ENCODE measurements at regions not wholly inside any gene's neighbourhood (a gene's known extent, or its start where the extent isn't known, plus 50 kb on each side); places are given as distances from the start of the nearest gene placed in this dataset.
"Not testable (repeated sequence)": the region's sequence is repeated elsewhere in the genome, so short reads cannot be mapped to it uniquely, and the experiment has no call there.

DNA sequence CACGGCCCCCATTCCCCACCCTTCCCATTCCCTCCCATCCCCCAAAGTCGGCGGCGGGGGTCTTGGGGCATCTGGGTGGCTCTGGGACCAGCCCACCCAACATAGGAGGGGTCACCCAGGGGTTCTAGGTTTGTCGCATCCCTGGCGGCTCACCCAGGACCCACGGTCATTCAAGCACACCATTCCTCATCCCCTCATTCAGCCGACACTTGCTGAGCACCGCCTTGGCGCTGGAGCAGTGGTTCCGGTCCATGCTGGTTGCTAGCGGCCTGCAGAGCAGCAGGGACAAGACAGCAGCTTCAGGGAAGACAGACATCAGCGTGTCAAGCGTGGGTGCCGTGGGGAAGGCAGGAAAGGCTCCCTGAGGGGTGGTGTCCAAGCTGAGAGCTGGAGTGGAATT, 50.5 kb upstream of the OTOS start:
- no peak for DNase-seq

DNA sequence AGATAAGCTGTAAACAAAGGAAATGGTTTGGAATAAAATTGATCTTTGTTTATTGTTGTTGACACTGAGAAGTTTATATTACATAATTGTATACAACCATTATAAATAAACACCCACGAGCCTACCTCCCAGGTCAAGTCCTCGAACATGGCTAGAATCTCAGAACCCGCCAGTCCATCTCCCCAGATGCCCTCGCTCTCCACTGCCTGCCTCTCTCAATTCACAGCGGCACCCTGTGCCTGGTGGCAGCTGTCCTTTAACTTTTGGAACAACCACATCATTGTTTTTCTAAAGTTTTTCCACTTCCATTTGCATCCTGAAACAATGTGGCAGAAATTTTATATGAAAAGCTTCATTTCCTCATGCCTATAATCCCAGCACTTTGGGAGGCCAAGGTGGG, 52.2 kb upstream of the OTOS start:
- no peak for DNase-seq

- not testable (repeated sequence) for DNase-seq
Observed at GRCh38 chr2:240194341-240194762, 53.9 kb upstream of the OTOS start.

GRCh38 chr2:240195316-240195861, 54.9 kb upstream of the OTOS start:
- no peak for DNase-seq

DNA sequence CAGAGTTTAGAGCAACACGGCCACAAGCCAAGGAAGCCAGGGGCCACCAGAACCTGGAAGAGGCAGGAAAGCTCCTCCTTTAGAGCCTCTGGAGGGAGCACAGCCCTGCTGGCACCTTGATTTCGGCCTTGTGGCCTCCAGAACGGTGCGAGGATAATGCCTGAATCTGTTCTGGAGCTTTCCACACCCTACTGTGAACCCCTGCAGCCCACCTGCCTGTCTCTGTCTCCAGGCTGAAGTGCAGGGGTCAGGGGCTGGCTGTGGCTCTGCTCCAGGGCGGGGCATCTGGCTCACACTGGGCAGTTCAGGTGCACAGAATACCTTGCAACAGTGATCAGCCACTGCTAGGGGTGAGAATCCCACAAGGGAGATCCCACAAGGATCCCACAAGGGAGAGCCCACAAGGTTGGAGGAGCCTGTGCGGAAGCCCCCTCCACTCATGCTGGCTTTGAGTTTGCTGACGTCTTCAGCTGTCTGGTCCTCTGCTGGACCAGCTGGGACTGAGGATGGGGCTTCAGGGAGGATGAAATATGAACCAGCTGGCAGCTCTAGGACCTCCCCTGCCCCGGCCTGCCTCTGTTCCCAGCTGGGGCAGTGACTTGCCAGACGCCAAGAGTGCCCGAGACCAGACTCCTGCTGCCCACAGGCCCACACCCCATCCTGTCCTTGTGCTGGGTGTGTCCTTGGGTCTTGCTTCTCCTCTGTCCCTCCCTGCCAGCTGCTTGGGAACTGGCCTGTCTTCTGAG, 56.4 kb upstream of the OTOS start:
- no peak for DNase-seq

- no peak for DNase-seq
Observed at GRCh38 chr2:240197462-240198139, 57.1 kb upstream of the OTOS start.

DNA sequence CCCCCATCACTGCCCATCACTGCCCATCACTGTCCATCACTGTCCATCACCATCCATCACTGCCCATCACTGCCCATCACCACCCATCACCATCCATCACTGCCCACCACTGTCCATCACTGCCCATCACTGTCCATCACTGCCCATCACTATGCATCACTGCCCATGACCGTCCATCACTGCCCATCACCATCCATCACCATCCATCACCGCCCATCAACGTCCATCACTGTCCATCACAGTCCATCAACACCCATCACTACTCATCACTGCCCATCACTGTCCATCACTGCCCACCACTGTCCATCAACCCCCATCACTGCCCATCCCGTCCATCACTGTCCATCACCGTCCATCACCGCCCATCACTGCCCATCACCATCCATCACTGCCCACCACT, 57.8 kb upstream of the OTOS start:
- no peak for DNase-seq

- DNase-seq, result no peak
Observed at GRCh38 chr2:240199133-240199870, 58.8 kb upstream of the OTOS start.

DNA sequence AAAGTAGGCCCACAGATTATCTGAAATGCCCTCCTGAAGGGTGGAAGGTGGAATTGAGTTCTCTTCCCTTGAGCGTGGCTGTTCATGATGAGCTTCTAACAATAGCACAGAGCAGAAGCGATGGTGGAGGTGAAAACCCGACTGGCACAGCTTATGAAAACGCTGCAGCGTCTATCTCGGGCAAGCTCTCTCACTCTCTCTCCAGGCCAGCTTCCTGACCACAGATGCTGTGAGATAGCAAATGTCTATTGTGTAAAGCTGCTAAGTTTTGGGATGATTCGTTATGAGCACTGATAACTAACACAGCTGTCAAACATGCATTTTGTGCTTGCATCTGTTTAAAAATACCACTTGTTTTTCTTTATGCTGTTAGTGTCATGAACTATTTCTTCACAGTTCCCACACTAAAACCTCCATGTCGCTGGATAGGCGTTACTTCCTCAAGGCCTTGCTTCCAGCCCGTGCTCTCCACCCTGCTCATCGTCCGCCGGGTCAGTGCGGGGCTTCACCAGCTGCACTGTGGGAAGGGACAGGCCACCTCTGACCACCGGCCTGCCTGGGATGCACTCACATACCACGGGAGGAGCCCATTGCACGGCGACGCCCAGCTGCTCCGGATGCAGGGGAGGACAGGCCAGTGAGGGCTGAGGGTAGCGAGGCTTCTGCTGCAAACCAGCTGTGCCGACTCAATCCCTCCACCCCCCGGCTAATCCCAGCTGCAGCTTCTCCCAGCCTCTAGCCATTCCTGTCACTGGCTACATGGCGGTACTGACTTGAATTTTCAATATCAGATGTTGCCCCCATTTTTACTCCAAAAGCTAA, 60.0 kb upstream of the OTOS start:
- no peak for DNase-seq

GRCh38 chr2:240201866-240202265, 61.4 kb upstream of the OTOS start:
- DNase-seq, result no peak

DNA sequence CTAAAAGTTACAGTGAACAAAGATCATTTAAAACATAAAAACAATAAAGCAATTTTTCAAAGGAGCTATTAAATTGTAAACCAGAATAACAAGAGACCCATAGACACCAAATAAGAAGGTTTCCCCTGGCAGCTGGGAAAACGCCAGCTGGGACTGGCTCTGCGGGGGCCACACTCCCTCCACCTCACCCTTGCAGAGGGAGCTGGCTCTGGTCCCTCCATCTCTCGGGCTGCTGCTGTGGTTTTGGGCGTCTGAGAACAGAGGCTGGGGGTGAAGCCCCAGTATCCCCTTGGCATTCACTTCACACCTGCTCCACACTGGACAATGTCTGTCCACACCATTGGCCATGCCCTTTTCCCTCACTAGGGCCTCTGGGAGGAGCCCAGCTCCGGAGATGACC, 62.1 kb upstream of the OTOS start:
- no peak for DNase-seq

- DNase-seq, result no peak
Observed at GRCh38 chr2:240203031-240203787, 62.8 kb upstream of the OTOS start.

DNA sequence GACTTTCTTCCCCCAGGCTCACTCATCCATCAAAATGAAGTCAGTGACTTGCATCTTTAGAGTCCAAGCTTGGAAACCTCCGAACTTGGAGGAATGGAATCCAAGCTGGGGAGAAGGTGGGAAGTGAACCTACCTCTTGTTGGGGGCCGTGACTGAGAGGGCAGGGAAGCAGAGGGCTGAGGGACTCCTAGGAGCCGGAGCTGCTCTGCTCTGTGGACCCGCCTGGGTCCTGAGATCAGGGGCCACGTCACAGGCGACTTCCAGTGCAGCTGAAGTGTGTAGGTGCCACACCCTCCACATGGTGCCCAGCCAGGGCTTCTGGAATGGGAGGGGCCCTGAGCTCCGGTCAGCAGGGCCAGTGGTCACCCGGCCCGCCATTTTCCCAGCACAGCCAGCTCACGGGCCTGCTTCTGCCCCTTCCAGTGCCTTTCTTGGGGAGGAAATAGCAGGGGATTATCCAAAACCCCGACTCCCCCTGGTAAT, 63.4 kb upstream of the OTOS start:
- DNase-seq, result no peak

DNA sequence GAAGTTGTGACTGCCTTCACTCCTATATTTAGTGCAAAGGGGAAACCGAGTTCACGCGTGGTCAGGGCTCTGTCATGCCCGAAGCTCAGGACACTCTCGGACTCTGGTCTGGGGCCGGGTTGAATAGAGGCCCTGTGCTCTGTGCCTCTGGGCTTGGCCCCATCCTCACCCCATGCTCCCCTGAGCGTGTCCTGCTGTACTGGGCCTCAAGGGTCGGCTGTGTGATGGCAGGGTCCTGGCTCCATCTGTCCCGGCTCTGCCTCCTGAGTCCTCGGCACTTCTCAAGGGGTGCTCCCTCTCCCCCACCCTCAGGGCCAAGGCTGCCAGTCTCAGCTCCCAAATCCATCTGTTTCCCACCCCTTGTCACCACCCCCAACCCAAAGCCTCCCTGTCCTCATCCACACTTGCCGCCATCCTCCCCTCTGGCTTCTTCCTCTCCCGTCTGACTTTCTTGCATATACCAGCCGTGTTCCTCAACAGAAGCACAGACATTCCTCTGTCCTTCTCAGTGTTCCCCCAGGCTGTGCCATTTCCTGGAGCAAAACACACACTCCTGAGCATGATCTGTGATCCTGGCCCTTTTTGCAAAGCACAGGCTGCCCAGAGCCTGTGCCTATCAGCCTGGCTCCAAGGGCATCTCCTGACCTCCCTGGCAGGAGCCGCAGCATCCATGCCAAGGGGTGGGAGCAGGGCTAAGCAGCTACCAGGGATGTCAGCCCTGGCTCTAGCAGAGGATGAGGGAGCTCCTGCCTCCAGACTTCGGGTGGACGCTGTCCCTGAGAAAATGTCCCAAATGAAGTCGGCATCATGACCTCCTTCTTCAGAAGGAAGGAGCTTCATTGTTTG, 64.2 kb upstream of the OTOS start:
- DNase-seq, result no peak

DNA sequence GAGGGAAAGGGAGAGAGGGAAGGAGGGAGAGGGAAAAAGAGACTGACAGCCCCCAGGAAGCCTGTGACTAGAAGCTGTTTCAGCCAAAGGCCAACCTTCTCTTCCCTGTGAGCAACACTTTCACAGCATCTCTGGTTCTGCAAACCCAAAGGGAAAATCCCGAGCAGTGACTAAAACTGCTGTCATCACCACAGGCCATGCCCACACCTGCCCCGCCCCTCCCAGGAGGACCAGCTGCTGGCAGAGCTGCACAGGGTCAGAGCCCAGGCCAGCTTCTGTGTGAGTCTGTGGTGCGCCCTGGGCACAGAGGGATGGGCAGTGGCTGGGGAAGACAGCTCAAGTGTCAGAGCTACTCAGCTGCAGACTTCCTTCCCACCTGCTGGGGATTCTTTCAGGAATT, 64.9 kb upstream of the OTOS start:
- DNase-seq, result no peak

DNA sequence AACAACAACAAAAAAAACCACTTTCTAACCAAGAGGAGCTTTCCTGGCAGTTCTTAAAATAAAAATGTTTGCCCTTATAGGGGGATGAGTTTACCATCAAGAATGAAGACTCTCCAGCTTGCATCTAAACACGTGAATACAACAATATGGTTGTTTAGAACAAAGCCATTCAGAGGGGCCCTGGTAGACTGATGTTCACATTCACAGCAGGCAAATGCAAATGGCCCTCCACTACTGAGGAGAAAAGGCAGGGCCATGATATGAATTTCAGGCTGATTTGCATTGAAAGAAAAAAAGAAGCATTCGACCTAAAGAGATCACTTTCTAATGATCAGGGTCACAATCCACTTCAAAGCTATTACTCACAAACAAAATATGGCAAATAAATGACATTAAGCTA, 65.3 kb upstream of the OTOS start:
- no peak for DNase-seq

GRCh38 chr2:240206630-240207029, 66.2 kb upstream of the OTOS start:
- DNase-seq, result no peak

DNA sequence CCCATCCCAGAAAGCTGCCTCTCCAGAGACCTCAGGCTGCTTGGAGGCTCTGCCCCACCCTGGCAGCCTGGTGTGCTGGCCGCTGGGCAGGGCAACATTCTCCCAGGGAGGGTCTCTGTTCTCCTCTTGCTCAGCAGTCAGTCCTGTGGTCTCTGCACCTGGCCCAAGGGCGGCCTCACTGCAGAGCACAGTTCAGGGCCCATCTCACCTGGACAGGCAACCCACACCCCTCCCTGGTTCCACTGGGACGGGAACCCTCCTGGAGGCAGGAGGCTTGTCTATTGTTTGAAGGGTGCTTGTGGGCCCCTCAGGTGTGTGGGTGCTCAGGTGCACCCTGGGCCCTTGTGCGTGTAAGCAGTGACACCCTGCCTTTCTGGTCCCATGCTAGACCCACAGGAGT, 67.2 kb upstream of the OTOS start:
- DNase-seq, result no peak

GRCh38 chr2:240208096-240208495, 67.6 kb upstream of the OTOS start:
- no peak for DNase-seq

DNA sequence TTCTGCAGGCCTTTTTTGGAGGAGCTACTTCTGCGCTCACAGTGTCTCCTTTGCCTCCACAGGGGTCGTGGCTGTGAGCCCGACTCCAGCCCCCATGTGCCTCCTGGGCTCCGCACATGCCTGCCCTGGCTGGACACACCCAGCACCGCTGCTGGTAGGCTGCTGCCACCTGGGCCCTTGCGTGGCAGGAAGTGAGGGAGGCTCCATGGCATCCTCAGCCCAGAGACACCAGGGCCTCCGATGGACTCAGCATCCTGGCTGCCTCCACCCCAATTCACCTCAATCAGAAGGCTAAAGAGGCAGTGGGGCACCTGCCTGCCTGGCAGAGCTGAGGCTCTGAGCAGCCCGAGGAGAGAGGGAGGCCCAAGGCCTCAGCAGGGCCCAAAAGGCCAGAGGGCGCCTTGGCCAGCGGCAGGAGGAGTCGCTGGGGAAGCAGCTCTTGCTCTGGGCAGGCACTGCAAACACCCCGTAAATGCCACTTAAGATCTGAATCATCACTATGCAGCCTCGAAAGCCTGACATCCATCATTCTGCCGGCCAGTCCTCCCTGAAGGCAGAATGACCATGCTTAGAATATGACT, 68.3 kb upstream of the OTOS start:
- DNase-seq, result no peak

DNA sequence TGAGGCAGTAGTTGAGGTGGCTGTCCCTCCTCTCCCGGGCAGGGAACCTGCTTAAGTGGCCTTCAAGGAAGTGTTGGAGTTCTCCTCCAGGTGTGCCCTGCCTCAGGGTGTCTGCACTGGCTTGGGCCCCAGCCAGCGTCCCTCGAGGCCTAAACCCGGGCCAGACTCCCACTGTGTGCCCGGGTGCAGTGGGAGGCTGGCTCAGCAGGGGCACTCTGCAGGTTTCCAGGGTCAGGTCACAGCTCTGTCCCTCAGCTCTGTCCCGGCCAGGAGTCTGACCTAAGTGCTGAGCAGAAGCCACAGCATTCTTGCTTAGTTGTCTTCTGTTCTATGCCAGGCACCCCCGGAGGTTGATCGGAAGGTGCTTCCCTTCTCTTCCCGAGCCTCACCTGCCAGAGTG, 69.0 kb upstream of the OTOS start:
- no peak for DNase-seq
